ENCODE measurements at regions not wholly inside any gene's neighbourhood (a gene's known extent, or its start where the extent isn't known, plus 50 kb on each side); places are given as distances from the start of the nearest gene placed in this dataset.

DNA sequence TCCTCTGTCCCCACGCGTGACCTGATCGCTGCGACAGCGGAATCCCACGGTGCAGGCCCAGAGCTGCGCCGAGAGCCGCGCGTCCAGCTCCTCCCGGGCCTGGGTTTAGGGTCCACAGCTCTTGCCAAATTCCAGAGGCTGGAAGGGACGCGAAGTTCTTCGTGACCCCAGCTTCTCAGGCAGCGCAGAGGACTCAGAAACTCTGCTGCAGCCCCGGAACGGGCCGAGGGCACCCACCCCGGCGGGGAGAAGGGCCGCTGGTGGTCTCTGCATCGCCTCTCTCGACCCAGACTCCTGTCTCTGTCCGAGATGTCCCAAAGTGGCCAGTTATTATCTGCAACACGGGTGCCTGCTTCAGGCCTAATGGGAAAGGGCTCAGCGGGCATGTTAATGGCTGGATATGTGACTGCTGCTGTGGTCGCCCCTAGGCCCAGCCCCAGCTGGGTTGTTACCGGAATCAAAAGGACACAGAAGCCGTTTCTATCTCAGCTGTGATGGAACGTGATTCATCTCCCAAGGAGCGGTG is 236.4 kb downstream of the VRK1 start:
- Histone ChIP-seq H3K27me3 (ENCODE audit: control insufficient read depth in 1 of 2, insufficient read depth in 2 of 2, low read length in 2 of 2) (peaks cover 2 to 30% of the 10 kb centered on the region in 2 experiments; a peak in 4 of 5 replicates), H3K9me3 (ENCODE audit: low read length) (no peaks in the 10 kb centered on the region), H3K27ac (ENCODE audit: extremely low read length, insufficient read depth, low read length) (no peak overlapping the region), H3K36me3 (replicated peaks in 1 of 2; ENCODE audit: control insufficient read depth in 1 of 2, insufficient read depth in 2 of 2, low read length in 2 of 2) (no peaks in the 10 kb centered on the region), H3K79me2 (ENCODE audit: insufficient read depth, low read length) (no peaks in the 10 kb centered on the region), H3K4me2 (ENCODE audit: low read depth, low read length) (0 out of 2 replicates have a peak overlapping the region, but pooled peaks have one; percentile 12), H3K4me3 (replicated peaks in 1 of 3; ENCODE audit: insufficient read depth in 1 of 3, low read depth in 2 of 3, low read length in 3 of 3) (no peak overlapping the region), H3K4me1 (ENCODE audit: insufficient read depth, low read length) (no peaks in the 10 kb centered on the region), H2AFZ (ENCODE audit: low read length) (no peak overlapping the region), H4K20me1 (ENCODE audit: insufficient read depth, low read length) (no peaks in the 10 kb centered on the region), H3K9ac (ENCODE audit: insufficient read depth, low read depth, low read length) (no peak overlapping the region)
- ChIA-PET CTCF (ENCODE audit: low intra/inter-chr PET ratio, low total read pairs) (no interaction called here), POLR2A (no interaction called here)
- 0% methylated on average over 1 of the region's 32 CpGs for WGBS (ENCODE audit: low lambda C conversion rate)
- ATAC-seq = peak; percentile 67
- BruUV-seq (replicated peaks) = no TSS peak
- TF ChIP-seq ZNF530 (CRISPR knock-in tag; IDR thresholded peaks at IDR 0.05; ENCODE audit: low read depth) (no peak), CBX2 (IDR thresholded peaks at IDR 0.05; ENCODE audit: low read depth, low read length) (no peak), CBX2 (CRISPR knock-in tag; IDR thresholded peaks at IDR 0.05; ENCODE audit: low read depth) (no peak), MXD3 (CRISPR knock-in tag; IDR thresholded peaks at IDR 0.05) (no peak), AGO2 (optimal IDR thresholded peaks at IDR 0.05; ENCODE audit: low read depth, low read length) (no peak), TEAD3 (CRISPR knock-in tag; optimal IDR thresholded peaks at IDR 0.05; ENCODE audit: borderline replicate concordance) (no peak), ZFP90 (CRISPR knock-in tag; IDR thresholded peaks at IDR 0.05; ENCODE audit: borderline replicate concordance) (no peak), ZNF350 (CRISPR knock-in tag; IDR thresholded peaks at IDR 0.05; ENCODE audit: borderline replicate concordance, low read depth) (no peak), ZBTB14 (CRISPR knock-in tag; IDR thresholded peaks at IDR 0.05) (no peak), GPN1 (CRISPR knock-in tag; IDR thresholded peaks at IDR 0.05; ENCODE audit: borderline replicate concordance) (no peak), PAF1 (CRISPR knock-in tag; IDR thresholded peaks at IDR 0.05) (no peak), ZNF34 (CRISPR knock-in tag; IDR thresholded peaks at IDR 0.05; ENCODE audit: borderline replicate concordance) (no peak), MED8 (CRISPR knock-in tag; IDR thresholded peaks at IDR 0.05; ENCODE audit: insufficient replicate concordance) (no peak), RARA (CRISPR knock-in tag; IDR thresholded peaks at IDR 0.05) (no peak)
- TF ChIP-seq, protein P1, sequence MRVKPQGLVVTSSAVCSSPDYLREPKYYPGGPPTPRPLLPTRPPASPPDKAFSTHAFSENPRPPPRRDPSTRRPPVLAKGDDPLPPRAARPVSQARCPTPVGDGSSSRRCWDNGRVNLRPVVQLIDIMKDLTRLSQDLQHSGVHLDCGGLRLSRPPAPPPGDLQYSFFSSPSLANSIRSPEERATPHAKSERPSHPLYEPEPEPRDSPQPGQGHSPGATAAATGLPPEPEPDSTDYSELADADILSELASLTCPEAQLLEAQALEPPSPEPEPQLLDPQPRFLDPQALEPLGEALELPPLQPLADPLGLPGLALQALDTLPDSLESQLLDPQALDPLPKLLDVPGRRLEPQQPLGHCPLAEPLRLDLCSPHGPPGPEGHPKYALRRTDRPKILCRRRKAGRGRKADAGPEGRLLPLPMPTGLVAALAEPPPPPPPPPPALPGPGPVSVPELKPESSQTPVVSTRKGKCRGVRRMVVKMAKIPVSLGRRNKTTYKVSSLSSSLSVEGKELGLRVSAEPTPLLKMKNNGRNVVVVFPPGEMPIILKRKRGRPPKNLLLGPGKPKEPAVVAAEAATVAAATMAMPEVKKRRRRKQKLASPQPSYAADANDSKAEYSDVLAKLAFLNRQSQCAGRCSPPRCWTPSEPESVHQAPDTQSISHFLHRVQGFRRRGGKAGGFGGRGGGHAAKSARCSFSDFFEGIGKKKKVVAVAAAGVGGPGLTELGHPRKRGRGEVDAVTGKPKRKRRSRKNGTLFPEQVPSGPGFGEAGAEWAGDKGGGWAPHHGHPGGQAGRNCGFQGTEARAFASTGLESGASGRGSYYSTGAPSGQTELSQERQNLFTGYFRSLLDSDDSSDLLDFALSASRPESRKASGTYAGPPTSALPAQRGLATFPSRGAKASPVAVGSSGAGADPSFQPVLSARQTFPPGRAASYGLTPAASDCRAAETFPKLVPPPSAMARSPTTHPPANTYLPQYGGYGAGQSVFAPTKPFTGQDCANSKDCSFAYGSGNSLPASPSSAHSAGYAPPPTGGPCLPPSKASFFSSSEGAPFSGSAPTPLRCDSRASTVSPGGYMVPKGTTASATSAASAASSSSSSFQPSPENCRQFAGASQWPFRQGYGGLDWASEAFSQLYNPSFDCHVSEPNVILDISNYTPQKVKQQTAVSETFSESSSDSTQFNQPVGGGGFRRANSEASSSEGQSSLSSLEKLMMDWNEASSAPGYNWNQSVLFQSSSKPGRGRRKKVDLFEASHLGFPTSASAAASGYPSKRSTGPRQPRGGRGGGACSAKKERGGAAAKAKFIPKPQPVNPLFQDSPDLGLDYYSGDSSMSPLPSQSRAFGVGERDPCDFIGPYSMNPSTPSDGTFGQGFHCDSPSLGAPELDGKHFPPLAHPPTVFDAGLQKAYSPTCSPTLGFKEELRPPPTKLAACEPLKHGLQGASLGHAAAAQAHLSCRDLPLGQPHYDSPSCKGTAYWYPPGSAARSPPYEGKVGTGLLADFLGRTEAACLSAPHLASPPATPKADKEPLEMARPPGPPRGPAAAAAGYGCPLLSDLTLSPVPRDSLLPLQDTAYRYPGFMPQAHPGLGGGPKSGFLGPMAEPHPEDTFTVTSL (CRISPR knock-in tag; IDR thresholded peaks at IDR 0.05; ENCODE audit: borderline replicate concordance) = no peak
- TF ChIP-seq, protein P2, sequence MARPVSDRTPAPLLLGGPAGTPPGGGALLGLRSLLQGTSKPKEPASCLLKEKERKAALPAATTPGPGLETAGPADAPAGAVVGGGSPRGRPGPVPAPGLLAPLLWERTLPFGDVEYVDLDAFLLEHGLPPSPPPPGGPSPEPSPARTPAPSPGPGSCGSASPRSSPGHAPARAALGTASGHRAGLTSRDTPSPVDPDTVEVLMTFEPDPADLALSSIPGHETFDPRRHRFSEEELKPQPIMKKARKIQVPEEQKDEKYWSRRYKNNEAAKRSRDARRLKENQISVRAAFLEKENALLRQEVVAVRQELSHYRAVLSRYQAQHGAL (CRISPR knock-in tag; IDR thresholded peaks at IDR 0.05; ENCODE audit: not compliant biosample characterization) = no peak
- intact Hi-C loops (cut with micrococcal nuclease; ENCODE audit: unreplicated experiment) (no loop called here), in situ Hi-C loops (cut with HindIII; ENCODE audit: extremely low pct_ligation_motif_present, low pct_unique_long_range_greater_than_20kb) (no loop called here)
- no peak for DNase-seq (ENCODE audit: low spot score)
- no peak for FAIRE-seq

Measured in HepG2 (cell line).